VCaP (cell line): ENCODE measurements at regions not wholly inside any gene's neighbourhood (a gene's known extent, or its start where the extent isn't known, plus 50 kb on each side); places are given as distances from the start of the nearest gene placed in this dataset.
A peak's percentile ranks its signal among the peaks of the same experiment; 100 is the strongest.

Experiments
- H3K27ac ChIP-seq: fragments of 450-650 bp; 2 replicates; pipeline ENCODE4 v1.5.1; 2017
- CTCF ChIP-seq: fragments of 450-650 bp; conservative IDR thresholded peaks from 2 replicates; pipeline ENCODE4 v1.5.1; 2017; ENCODE audit warnings: mild to moderate bottlenecking, moderate library complexity

GRCh38 chr2:106977717-106978116 lies 91.8 kb upstream of the ST6GAL2 start:
- H3K27ac ChIP-seq = peak overlapping the region; percentile 38
- no peak for TF ChIP-seq CTCF

- TF ChIP-seq CTCF = no peak
- no peak overlapping the region for H3K27ac ChIP-seq
Measured at GRCh38 chr2:106978647-106979046, 92.7 kb upstream of the ST6GAL2 start.

GRCh38 chr2:106981491-106981890 lies 95.5 kb upstream of the ST6GAL2 start:
- no peak overlapping the region for H3K27ac ChIP-seq
- no peak for TF ChIP-seq CTCF

GRCh38 chr2:106982350-106982749 lies 96.4 kb upstream of the ST6GAL2 start:
- TF ChIP-seq CTCF = no peak
- H3K27ac ChIP-seq = no peak overlapping the region

GRCh38 chr2:106983305-106983704 lies 97.3 kb upstream of the ST6GAL2 start:
- H3K27ac ChIP-seq = no peak overlapping the region
- TF ChIP-seq CTCF = no peak

- no peak overlapping the region for H3K27ac ChIP-seq
- TF ChIP-seq CTCF = no peak
Measured at GRCh38 chr2:106988361-106988760, 102.4 kb upstream of the ST6GAL2 start.

- no peak for TF ChIP-seq CTCF
- no peak overlapping the region for H3K27ac ChIP-seq
Measured at GRCh38 chr2:106990297-106990696, 104.3 kb upstream of the ST6GAL2 start.

GRCh38 chr2:106991866-106992265 lies 105.9 kb upstream of the ST6GAL2 start:
- no peak overlapping the region for H3K27ac ChIP-seq
- TF ChIP-seq CTCF = no peak
